ENCODE measurements at regions not wholly inside any gene's neighbourhood (a gene's known extent, or its start where the extent isn't known, plus 50 kb on each side); places are given as distances from the start of the nearest gene placed in this dataset.

GRCh38 chr14:39912192-39913100 is 480.2 kb upstream of the FBXO33 start:
- DNase-seq: no peak

DNA sequence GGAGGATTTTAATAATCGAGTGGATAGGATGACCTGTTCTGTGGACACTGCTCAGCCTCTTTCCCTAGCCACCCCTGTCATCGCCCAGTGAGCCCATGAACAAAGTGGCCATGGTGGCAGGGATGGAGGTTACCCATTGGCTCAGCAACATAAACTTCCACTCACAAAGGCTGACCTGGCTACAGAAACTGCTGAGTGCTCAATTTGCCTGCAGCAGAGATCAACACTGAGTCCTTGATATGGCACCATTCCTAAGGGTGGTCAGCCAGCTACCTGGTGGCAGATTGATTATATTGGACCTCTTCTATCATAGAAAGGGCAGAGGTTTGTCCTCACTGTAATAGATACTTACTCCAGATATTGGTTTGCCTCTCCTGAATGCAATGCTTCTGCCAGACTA is 465.4 kb upstream of the FBXO33 start:
- DNase-seq: no peak

GRCh38 chr14:39890026-39890425 is 457.8 kb upstream of the FBXO33 start:
- DNase-seq: no peak

- no peak for DNase-seq
Measured at GRCh38 chr14:39884091-39884490, 451.9 kb upstream of the FBXO33 start.

DNA sequence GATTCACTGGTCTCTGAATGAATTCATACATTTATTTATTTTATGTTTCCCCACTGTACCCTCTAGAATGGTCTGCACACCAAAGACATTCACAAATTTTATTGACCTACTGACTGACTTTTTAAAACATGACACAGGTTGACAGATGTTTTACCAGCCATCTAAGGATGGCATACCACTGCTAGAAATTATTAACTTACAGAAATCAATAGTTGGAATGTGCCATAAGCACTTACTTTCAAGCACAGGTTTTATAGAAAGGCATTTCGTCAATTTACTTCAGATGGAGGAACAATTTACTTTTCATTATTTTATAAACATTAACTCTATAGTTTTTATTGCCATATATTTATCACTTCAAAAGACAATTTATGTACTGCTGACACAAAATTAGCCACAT is 448.7 kb upstream of the FBXO33 start:
- DNase-seq: no peak

- DNase-seq: no peak
Measured at GRCh38 chr14:39880106-39880695, 448.0 kb upstream of the FBXO33 start.

DNA sequence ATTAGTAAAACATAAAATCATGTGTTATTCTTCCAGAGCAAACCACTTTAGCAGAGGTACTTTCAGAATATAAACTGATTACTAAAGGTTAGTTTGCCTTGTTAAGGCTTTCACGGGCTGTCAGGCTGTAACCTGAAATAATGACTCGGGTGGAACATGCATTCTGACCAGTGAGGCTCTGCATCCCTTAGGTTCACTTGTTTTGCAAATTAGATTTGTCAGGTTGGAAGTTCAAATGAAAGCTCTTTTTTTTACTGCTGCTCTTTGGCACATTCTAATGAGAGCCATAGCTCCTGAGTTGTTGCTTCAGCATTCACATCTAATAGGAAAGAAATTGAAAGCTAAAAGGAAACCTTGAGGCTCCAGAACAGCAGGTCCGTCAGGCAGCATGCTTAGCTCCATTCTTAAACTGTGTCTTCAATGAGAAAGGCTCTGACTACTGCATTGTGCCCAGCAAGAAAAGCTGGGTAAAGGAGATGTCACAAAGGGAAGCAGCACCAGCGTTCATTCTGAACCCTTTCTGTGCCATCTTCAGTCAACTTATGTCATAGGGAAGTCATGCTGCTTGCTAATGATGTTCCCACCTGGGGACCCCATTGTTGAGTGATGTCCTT is 445.5 kb upstream of the FBXO33 start:
- DNase-seq: no peak

GRCh38 chr14:39876916-39877315 is 444.7 kb upstream of the FBXO33 start:
- DNase-seq: no peak

DNA sequence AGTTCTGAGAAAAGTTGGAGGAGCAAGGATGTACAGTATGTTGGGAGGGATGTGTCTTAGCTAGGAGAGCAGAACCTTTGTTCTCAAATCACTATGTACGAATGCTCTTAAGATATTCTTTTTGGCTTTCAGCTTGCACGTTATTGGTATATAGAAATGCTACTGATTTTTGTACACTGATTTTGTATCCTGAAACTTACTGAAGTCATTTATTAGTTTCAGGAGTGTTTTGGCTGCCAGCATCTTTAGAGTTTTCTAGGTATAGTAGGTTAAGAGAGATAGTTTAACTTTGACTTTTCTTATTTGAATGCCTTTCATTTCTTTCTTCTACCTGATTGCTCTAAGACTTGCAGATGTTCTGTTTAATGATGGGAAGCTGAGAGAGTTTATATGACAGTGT is 442.8 kb upstream of the FBXO33 start:
- DNase-seq: no peak

DNA sequence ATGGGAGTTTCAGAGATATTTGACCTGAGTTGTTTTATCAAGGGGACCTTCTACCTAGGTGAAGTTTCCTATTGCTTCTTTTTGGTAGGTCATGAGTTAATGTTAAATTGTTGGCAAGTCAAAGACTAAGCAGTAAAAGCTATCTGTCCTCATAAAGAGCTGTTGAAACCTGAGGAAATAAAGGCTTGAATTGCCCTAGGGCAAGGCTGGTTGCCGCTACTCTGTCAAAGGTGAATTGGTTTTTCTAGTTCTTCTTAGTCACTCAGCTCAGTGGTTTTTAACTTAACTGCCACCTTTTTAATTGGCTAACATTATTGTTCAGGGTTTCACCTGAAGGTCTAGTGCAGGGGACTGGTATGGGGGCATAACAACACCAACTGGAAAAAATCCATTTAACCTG is 441.6 kb upstream of the FBXO33 start:
- no peak for DNase-seq

GRCh38 chr14:39868949-39869348 is 436.7 kb upstream of the FBXO33 start:
- no peak for DNase-seq

DNA sequence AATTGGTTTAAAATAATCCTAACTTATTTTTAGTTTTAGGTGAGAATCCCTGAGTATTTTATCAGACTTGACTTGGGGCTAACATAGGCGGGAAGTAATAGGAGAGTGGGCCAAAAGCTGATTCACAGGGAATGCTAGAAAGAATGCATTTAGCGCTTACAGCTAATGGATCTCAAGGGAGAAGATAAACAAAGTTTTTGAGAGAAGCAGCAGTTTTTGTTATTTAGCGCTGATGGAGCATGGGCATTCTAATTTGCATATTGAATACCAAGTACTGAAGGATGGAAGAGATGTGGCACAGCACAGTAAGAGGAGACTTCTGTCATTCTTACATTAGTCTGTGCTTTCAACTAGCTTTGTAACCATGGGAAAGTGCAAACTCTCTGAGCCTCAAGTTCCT is 436.0 kb upstream of the FBXO33 start:
- no peak for DNase-seq

- no peak for DNase-seq
Measured at GRCh38 chr14:39863441-39863840, 431.2 kb upstream of the FBXO33 start.

DNA sequence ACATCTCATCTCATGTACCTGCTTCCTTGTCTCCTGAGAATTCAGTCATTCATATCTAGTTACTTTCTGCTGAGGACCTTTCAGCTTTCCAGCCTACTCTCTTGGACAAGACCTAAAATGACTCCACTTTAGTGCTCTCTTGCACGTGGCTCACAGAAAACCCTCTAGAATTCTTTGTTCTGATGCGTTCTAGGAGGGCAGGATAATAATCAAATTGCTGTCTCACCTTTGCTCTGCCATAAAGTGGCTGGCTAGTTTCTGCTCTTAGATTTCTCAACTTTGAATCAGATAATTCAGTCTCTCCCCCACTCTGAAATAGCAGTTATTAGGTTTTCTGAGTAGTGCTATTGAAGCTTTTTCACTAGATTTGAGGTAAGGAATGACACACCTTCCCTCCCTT is 429.5 kb upstream of the FBXO33 start:
- DNase-seq: no peak

GRCh38 chr14:39861229-39861600 is 429.0 kb upstream of the FBXO33 start:
- no peak for DNase-seq

- no peak for DNase-seq
Measured at GRCh38 chr14:39860596-39861228, 428.5 kb upstream of the FBXO33 start.

- DNase-seq: no peak
Measured at GRCh38 chr14:39859314-39859713, 427.1 kb upstream of the FBXO33 start.

DNA sequence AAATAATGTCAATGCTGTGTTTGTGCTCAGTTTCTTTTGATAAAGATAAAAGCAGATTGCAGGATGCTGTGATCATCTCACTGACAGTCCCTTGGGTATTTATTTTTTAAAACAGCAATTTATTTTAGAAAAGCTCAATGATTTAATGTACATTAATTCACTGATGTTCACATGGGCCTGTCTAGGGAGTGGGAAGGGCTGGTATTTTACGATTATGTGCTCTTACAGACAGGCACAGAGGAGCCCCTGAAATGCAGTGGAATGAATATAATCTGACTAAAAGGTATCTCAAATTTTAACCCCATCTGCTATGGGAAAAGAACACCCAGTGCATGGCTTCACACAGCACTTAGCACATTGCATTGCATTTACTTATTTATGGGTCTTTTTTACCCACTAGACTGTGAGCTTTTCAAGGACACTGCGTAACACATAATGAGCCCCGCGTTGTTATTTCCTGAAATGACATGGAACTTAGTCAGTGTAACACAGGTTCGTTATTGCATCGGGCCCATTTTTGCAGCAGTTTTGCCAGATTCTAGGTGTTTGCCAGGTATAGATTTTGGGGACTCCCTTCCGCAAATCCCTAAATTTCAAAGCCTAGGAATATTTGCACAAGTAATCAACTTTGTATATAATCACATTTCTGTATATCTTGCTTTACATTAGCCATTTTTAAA is 425.3 kb upstream of the FBXO33 start:
- DNase-seq: no peak

DNA sequence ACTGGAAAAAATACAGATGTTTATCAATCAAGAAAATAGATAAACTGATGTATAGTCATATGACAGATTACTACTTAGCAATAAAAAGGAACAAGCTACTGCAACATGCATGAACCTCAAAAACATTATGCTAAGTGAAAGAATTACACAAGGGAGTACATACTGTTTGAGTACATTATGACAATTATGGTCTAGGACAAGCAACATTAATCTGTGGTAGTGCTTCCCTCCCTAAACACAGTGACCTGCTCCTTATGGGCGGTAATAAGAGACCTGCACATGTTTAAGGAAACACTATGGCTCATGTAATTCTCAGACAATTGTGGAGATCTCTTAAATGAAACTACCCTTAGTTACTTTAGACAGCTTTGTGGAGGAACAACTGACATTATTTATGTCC is 421.2 kb upstream of the FBXO33 start:
- DNase-seq: no peak

- DNase-seq: no peak
Measured at GRCh38 chr14:39851202-39851601, 419.0 kb upstream of the FBXO33 start.

DNA sequence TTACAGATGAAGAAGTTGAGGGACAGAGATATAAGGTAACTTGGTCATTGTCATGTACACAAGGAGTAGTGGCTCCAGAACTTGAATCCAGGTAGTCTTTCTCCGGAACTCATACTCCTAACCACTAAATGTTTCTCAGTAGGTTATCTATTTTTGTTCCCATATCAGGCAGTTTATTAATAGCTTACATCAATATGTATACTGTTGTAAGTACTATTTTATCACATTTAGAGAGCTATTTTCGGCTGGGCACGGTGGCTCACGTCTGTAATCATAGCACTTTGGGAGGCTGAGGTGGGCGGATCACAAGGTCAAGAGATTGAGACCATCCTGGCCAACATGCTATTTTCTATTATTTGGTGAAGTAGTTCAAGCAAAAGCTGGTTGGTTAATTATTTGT is 415.6 kb upstream of the FBXO33 start:
- no peak for DNase-seq

DNA sequence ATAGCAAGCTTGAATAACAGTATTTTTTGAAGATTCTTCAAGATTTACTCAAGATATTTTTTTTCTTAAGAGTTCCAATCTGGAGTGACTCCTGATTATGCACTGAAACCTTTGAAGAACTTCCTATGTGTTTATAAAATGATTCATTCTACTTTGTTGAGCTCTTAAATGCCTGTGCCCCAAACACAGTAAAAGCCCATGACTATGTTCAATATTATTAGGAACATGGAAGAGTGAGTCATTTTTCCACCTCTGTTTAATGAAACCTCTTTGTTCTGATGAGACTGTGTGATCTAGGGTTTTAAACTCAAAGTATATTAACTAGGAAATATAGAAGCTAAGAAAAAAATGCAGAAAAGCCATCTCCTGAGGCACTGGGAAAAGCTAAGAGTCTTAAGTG is 415.0 kb upstream of the FBXO33 start:
- DNase-seq: no peak

DNA sequence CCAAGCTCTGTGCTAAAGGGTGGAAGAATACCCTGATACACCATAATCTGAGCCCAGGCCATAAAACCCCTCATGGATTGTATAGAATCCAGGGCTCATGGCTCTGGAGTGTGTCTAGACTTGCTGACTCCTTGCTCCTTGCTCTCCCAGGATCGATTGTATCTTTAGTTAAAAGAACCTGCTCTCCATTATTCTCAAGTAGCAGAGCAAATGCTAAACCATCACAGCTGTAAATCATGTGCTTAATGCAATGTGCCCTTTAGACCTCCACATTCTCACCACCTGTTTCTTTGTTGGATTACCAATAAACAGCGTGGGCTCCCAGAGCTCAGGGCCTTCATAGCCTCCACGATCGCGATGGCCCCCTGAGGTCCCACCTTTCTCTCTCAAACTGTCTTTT is 411.6 kb upstream of the FBXO33 start:
- no peak for DNase-seq

All from hematopoietic multipotent progenitor cell treated with erythropoietin and hydrocortisone succinate and interleukin-3 and kit ligand, for 6 days (in vitro differentiated cells).